HEK293 (cell line): ENCODE measurements at regions not wholly inside any gene's neighbourhood (a gene's known extent, or its start where the extent isn't known, plus 50 kb on each side); places are given as distances from the start of the nearest gene placed in this dataset.

Experiments used
- CTCF ChIA-PET: fragments of 350-600 bp; formaldehyde crosslinking; extraction: SDS; loops from one replicate; lab custom pipeline; 2021; ENCODE audit warnings: antibody characterized with exemption; lab: Yijun Ruan, JAX
- POLR2A ChIA-PET: fragments of 300-600 bp; formaldehyde crosslinking; extraction: SDS; loops from one replicate; lab custom pipeline; 2020; ENCODE audit warnings: antibody characterized with exemption, inconsistent platforms; lab: Yijun Ruan, JAX
- H3K27ac ChIP-seq: fragments of 200-500 bp; sonication (Bioruptor generic); 2 replicates; pipeline ENCODE4 v1.5.1; 2014; ENCODE audit warnings: low read depth, low read length, control low read depth, inconsistent platforms; ENCODE audit errors: extremely low read depth
- H3K36me3 ChIP-seq, 2 experiments: fragments of 200-500 bp in 1 of 2; sonication (Bioruptor generic) in 1 of 2; 1 replicate in 1 of 2; 2 replicates in 1 of 2; pipeline ENCODE4 v1.5.1; 2014 to 2017; ENCODE audit warnings: inconsistent platforms in 2 of 2, low read length in 2 of 2; ENCODE audit not compliant: control insufficient read depth in 2 of 2, insufficient read depth in 1 of 2
- H3K4me1 ChIP-seq: fragments of 200-500 bp; sonication (Bioruptor generic); 2 replicates; pipeline ENCODE4 v1.5.1; 2014; ENCODE audit warnings: mild to moderate bottlenecking, low read length, inconsistent platforms; ENCODE audit not compliant: control insufficient read depth, insufficient read depth
- H3K4me3 ChIP-seq: 2 replicates; pipeline ENCODE4 v1.5.1; 2011; ENCODE audit warnings: low read depth, mild to moderate bottlenecking, control low read depth, low read length, moderate library complexity
- H3K9me3 ChIP-seq: fragments of 200-500 bp; sonication (Bioruptor generic); 2 replicates; pipeline ENCODE4 v1.5.1; 2014; ENCODE audit warnings: low read depth, low read length, inconsistent platforms; ENCODE audit not compliant: control insufficient read depth, insufficient read depth
- BCL11A ChIP-seq: fragments of 450-650 bp; formaldehyde crosslinking; IDR thresholded peaks from 2 replicates; pipeline ENCODE4 v1.5.1; 2016; ENCODE audit warnings: low read depth, missing biosample characterization, missing genetic modification characterization
- FEZF1 ChIP-seq: fragments of 450-650 bp; formaldehyde crosslinking; IDR thresholded peaks from 2 replicates; pipeline ENCODE4 v1.5.1; 2016; ENCODE audit warnings: missing biosample characterization, missing genetic modification characterization
- KLF10 ChIP-seq: fragments of 450-650 bp; IDR thresholded peaks from 2 replicates; pipeline ENCODE4 v1.5.1; 2018; ENCODE audit warnings: missing biosample characterization, mild to moderate bottlenecking, missing genetic modification characterization
- KLF16 ChIP-seq: fragments of 450-650 bp; formaldehyde crosslinking; IDR thresholded peaks from 2 replicates; pipeline ENCODE4 v1.5.1; 2017; ENCODE audit warnings: missing biosample characterization, missing genetic modification characterization
- SP3 ChIP-seq: fragments of 450-650 bp; formaldehyde crosslinking; IDR thresholded peaks from 2 replicates; pipeline ENCODE4 v1.5.1; 2016; ENCODE audit warnings: missing biosample characterization, missing genetic modification characterization
- ZFP41 ChIP-seq: fragments of 450-650 bp; formaldehyde crosslinking; IDR thresholded peaks from 2 replicates; pipeline ENCODE4 v1.5.1; 2016; ENCODE audit warnings: missing biosample characterization, missing genetic modification characterization, borderline replicate concordance
- ZNF112 ChIP-seq: fragments of 450-650 bp; formaldehyde crosslinking; IDR thresholded peaks from 2 replicates; pipeline ENCODE4 v1.5.0; 2017; ENCODE audit warnings: missing biosample characterization, missing genetic modification characterization
- ZNF114 ChIP-seq: fragments of 450-650 bp; formaldehyde crosslinking; IDR thresholded peaks from 2 replicates; pipeline ENCODE4 v1.5.0; 2017; ENCODE audit warnings: missing biosample characterization, missing genetic modification characterization
- ZNF133 ChIP-seq: fragments of 450-650 bp; formaldehyde crosslinking; IDR thresholded peaks from 2 replicates; pipeline ENCODE4 v1.5.1; 2016; ENCODE audit warnings: missing biosample characterization, missing genetic modification characterization
- ZNF175 ChIP-seq: fragments of 450-650 bp; formaldehyde crosslinking; IDR thresholded peaks from 2 replicates; pipeline ENCODE4 v1.5.1; 2016; ENCODE audit warnings: missing biosample characterization, missing genetic modification characterization
- ZNF239 ChIP-seq: fragments of 450-650 bp; formaldehyde crosslinking; IDR thresholded peaks from 2 replicates; pipeline ENCODE4 v1.5.1; 2016; ENCODE audit warnings: missing biosample characterization, missing genetic modification characterization
- ZNF274 ChIP-seq, 2 experiments: fragments of 200-500 bp in 1 of 2; fragments of 450-650 bp in 1 of 2; sonication (Bioruptor generic) in 1 of 2; formaldehyde crosslinking in 1 of 2; IDR thresholded peaks; 2 replicates each; pipeline versions ENCODE4 v1.5.1 to v1.6.1; 2014 to 2016; ENCODE audit warnings: borderline replicate concordance in 1 of 2, inconsistent platforms in 1 of 2, low read length in 1 of 2, missing biosample characterization in 1 of 2, missing genetic modification characterization in 1 of 2
- ZNF350 ChIP-seq: fragments of 450-650 bp; formaldehyde crosslinking; IDR thresholded peaks from 2 replicates; pipeline ENCODE4 v1.5.0; 2017; ENCODE audit warnings: missing biosample characterization, mild to moderate bottlenecking, missing genetic modification characterization
- ZNF473 ChIP-seq: fragments of 450-650 bp; formaldehyde crosslinking; IDR thresholded peaks from 2 replicates; pipeline ENCODE4 v1.5.1; 2017; ENCODE audit warnings: missing biosample characterization, missing genetic modification characterization
- ZNF510 ChIP-seq: fragments of 450-650 bp; formaldehyde crosslinking; IDR thresholded peaks from 2 replicates; pipeline ENCODE4 v1.5.1; 2018; ENCODE audit warnings: mild to moderate bottlenecking, missing genetic modification characterization, missing biosample characterization; ENCODE audit not compliant: insufficient replicate concordance
- ZNF530 ChIP-seq: fragments of 450-650 bp; formaldehyde crosslinking; IDR thresholded peaks from 2 replicates; pipeline ENCODE4 v1.5.1; 2016; ENCODE audit warnings: low read depth, missing biosample characterization, missing genetic modification characterization
- ZNF560 ChIP-seq: fragments of 450-650 bp; formaldehyde crosslinking; IDR thresholded peaks from 2 replicates; pipeline ENCODE4 v1.5.1; 2017; ENCODE audit warnings: missing biosample characterization, missing genetic modification characterization, borderline replicate concordance
- ZNF561 ChIP-seq: fragments of 450-650 bp; IDR thresholded peaks from 2 replicates; pipeline ENCODE4 v1.5.1; 2018; ENCODE audit warnings: missing biosample characterization, missing genetic modification characterization, borderline replicate concordance
- ZNF624 ChIP-seq: fragments of 450-650 bp; formaldehyde crosslinking; IDR thresholded peaks from 2 replicates; pipeline ENCODE4 v1.5.1; 2017; ENCODE audit warnings: missing biosample characterization, missing genetic modification characterization
- ZNF660 ChIP-seq: fragments of 450-650 bp; IDR thresholded peaks from 2 replicates; pipeline ENCODE4 v1.5.1; 2018; ENCODE audit warnings: missing biosample characterization, mild to moderate bottlenecking, missing genetic modification characterization
- ZNF707 ChIP-seq: fragments of 450-650 bp; formaldehyde crosslinking; IDR thresholded peaks from 2 replicates; pipeline ENCODE4 v1.5.1; 2016; ENCODE audit warnings: missing biosample characterization, missing genetic modification characterization
- ZNF776 ChIP-seq: fragments of 450-650 bp; formaldehyde crosslinking; IDR thresholded peaks from 2 replicates; pipeline ENCODE4 v1.5.0; 2017; ENCODE audit warnings: missing biosample characterization, missing genetic modification characterization, borderline replicate concordance
- ZNF792 ChIP-seq: fragments of 450-650 bp; formaldehyde crosslinking; IDR thresholded peaks from 2 replicates; pipeline ENCODE4 v1.5.1; 2016; ENCODE audit warnings: missing biosample characterization, missing genetic modification characterization
- TF ChIP-seq, protein P1 (sequence below): fragments of 450-650 bp; formaldehyde crosslinking; IDR thresholded peaks from 2 replicates; pipeline ENCODE4 v1.5.1; 2016; ENCODE audit warnings: missing biosample characterization, missing genetic modification characterization
- TF ChIP-seq, protein P2 (sequence below): fragments of 450-650 bp; formaldehyde crosslinking; IDR thresholded peaks from 2 replicates; pipeline ENCODE4 v1.5.1; 2016; ENCODE audit warnings: missing biosample characterization, missing genetic modification characterization
- TF ChIP-seq, protein P3 (sequence below): sonication (generic); formaldehyde crosslinking; IDR thresholded peaks from 2 replicates; pipeline ENCODE4 v1.8.1; 2022; ENCODE audit warnings: mild to moderate bottlenecking, moderate library complexity, missing genetic modification reagents
- TF ChIP-seq, protein P4 (sequence below): fragments of 450-650 bp; formaldehyde crosslinking; IDR thresholded peaks from 2 replicates; pipeline ENCODE4; 2016; ENCODE audit warnings: missing biosample characterization, missing genetic modification characterization

DNA sequence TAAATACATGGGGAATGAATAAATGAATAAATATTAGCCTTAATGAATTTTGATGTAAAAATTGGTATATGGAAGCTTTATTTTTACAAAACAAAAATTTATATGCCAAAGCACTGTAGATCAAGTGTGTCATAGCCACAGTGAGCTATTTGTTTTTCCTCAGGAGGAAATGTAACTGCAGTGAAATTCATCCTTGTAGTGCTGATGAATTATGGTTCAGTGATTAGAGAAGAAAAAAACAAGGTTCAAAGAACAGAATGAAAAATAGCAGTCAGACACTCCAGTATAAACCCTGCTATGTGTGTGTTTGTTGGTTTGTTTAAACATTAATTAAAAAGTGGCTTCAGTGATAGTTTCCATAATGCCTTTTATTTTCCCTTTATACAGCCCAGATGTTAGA, 228.0 kb upstream of the GPR149 start:
- Histone ChIP-seq H3K9me3 (no peaks in the 10 kb centered on the region), H3K4me3 (no peak overlapping the region), H3K27ac (no peak overlapping the region), H3K36me3 (no peaks in the 10 kb centered on the region), H3K4me1 (no peaks in the 10 kb centered on the region)
- no peak for TF ChIP-seq ZNF624 (tag by site-specific recombination)
- no peak for TF ChIP-seq ZNF133 (tag by site-specific recombination)
- no peak for TF ChIP-seq ZNF175
- no peak for TF ChIP-seq BCL11A
- no peak for TF ChIP-seq ZNF707 (tag by site-specific recombination)
- no peak for TF ChIP-seq KLF10 (tag by site-specific recombination)
- TF ChIP-seq ZNF561 (tag by site-specific recombination), result no peak
- no peak for TF ChIP-seq ZFP41 (tag by site-specific recombination)
- TF ChIP-seq, protein P1, sequence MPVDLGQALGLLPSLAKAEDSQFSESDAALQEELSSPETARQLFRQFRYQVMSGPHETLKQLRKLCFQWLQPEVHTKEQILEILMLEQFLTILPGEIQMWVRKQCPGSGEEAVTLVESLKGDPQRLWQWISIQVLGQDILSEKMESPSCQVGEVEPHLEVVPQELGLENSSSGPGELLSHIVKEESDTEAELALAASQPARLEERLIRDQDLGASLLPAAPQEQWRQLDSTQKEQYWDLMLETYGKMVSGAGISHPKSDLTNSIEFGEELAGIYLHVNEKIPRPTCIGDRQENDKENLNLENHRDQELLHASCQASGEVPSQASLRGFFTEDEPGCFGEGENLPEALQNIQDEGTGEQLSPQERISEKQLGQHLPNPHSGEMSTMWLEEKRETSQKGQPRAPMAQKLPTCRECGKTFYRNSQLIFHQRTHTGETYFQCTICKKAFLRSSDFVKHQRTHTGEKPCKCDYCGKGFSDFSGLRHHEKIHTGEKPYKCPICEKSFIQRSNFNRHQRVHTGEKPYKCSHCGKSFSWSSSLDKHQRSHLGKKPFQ, result no peak
- TF ChIP-seq ZNF792 (tag by site-specific recombination), result no peak
- no peak for TF ChIP-seq ZNF239 (tag by site-specific recombination)
- ChIA-PET POLR2A (no interaction called here), CTCF (no interaction called here)

DNA sequence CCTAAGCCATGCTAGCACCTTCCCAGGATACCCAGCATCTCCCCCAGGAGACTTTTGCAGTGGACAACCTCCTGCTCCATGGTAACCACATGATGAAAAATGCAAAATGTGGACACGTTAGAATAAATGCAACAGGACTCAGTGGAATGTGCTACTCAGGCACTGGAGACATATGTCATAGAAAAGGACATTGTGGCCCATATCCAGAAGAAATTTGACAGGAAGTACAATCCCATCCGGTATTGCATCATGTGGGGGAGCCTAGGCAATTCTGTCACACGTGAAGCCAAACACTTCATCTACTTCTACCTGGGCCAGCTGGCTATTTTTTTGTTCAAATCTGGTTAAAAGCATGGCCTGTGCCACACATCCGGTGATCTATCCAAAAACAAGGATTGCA, 227.2 kb upstream of the GPR149 start:
- Histone ChIP-seq H3K4me1 (no peaks in the 10 kb centered on the region), H3K27ac (no peak overlapping the region), H3K9me3 (no peaks in the 10 kb centered on the region), H3K4me3 (no peak overlapping the region), H3K36me3 (no peaks in the 10 kb centered on the region)
- CTCF ChIA-PET, result no interaction called here
- POLR2A ChIA-PET, result no interaction called here
- no peak for TF ChIP-seq ZNF660 (tag by site-specific recombination)
- TF ChIP-seq ZNF350 (tag by site-specific recombination), result no peak
- no peak for TF ChIP-seq FEZF1
- TF ChIP-seq, protein P2, sequence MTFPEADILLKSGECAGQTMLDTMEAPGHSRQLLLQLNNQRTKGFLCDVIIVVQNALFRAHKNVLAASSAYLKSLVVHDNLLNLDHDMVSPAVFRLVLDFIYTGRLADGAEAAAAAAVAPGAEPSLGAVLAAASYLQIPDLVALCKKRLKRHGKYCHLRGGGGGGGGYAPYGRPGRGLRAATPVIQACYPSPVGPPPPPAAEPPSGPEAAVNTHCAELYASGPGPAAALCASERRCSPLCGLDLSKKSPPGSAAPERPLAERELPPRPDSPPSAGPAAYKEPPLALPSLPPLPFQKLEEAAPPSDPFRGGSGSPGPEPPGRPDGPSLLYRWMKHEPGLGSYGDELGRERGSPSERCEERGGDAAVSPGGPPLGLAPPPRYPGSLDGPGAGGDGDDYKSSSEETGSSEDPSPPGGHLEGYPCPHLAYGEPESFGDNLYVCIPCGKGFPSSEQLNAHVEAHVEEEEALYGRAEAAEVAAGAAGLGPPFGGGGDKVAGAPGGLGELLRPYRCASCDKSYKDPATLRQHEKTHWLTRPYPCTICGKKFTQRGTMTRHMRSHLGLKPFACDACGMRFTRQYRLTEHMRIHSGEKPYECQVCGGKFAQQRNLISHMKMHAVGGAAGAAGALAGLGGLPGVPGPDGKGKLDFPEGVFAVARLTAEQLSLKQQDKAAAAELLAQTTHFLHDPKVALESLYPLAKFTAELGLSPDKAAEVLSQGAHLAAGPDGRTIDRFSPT (tag by site-specific recombination), result no peak
- no peak for TF ChIP-seq ZNF112 (tag by site-specific recombination)
- no peak for TF ChIP-seq ZNF776 (tag by site-specific recombination)
- TF ChIP-seq, protein P3, sequence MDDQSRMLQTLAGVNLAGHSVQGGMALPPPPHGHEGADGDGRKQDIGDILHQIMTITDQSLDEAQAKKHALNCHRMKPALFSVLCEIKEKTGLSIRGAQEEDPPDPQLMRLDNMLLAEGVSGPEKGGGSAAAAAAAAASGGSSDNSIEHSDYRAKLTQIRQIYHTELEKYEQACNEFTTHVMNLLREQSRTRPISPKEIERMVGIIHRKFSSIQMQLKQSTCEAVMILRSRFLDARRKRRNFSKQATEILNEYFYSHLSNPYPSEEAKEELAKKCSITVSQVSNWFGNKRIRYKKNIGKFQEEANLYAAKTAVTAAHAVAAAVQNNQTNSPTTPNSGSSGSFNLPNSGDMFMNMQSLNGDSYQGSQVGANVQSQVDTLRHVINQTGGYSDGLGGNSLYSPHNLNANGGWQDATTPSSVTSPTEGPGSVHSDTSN, result no peak

DNA sequence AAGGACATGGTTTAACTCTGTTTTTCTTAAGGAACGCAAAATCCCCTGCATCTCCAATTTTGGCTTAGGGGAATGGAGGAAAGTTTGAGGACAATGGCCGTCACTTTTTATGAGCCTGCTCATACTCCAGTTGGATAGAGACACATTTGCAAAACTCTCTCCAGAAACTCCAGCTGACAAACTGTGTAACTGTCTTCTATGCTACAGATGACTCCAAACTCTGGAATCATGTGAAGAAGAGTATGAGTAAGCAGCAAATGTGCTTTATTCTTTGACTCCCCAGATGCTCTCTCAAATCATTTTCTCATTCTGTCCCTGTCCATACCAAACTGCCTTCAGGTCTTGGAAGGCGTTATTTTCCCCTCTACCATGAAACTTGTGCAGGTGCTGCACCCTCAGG, 226.5 kb upstream of the GPR149 start:
- H3K9me3 ChIP-seq, result no peaks in the 10 kb centered on the region
- no peak overlapping the region for H3K27ac ChIP-seq
- CTCF ChIA-PET, result no interaction called here
- no peaks in the 10 kb centered on the region for H3K36me3 ChIP-seq
- POLR2A ChIA-PET, result no interaction called here
- no peak overlapping the region for H3K4me3 ChIP-seq
- no peaks in the 10 kb centered on the region for H3K4me1 ChIP-seq
- TF ChIP-seq KLF16 (tag by site-specific recombination) (no peak), ZNF274 (IDR thresholded peaks at IDR 0.05; ENCODE audit: low read length) (no peak), ZNF274 (tag by site-specific recombination; IDR thresholded peaks at IDR 0.05; ENCODE audit: borderline replicate concordance) (no peak), ZNF473 (tag by site-specific recombination) (no peak), ZNF560 (tag by site-specific recombination) (no peak), ZNF510 (tag by site-specific recombination) (no peak), ZNF114 (tag by site-specific recombination) (no peak), ZNF707 (tag by site-specific recombination) (no peak), SP3 (tag by site-specific recombination) (no peak), ZNF530 (tag by site-specific recombination) (no peak)
- TF ChIP-seq, protein P4, sequence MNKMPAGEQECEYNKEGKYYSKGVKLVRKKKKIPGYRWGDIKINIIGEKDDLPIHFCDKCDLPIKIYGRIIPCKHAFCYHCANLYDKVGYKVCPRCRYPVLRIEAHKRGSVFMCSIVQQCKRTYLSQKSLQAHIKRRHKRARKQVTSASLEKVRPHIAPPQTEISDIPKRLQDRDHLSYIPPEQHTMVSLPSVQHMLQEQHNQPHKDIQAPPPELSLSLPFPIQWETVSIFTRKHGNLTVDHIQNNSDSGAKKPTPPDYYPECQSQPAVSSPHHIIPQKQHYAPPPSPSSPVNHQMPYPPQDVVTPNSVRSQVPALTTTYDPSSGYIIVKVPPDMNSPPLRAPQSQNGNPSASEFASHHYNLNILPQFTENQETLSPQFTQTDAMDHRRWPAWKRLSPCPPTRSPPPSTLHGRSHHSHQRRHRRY (tag by site-specific recombination), result no peak
